Mesothelial cell of epicardium (in vitro differentiated cells): ENCODE measurements at regions not wholly inside any gene's neighbourhood (a gene's known extent, or its start where the extent isn't known, plus 50 kb on each side); places are given as distances from the start of the nearest gene placed in this dataset.

Experiments
- DNase-seq, 2 experiments: peaks; one replicate each; pipeline ENCODE4 v3.0.0; 2021; ENCODE audit warnings: low spot score in 2 of 2; ENCODE audit not compliant: unreplicated experiment in 2 of 2
- H3K27ac Mint-ChIP-seq: 2 replicates; pipeline ENCODE4 v1.8.0; 2021; ENCODE audit warnings: mixed read lengths
- H3K27me3 Mint-ChIP-seq: 2 replicates; pipeline ENCODE4 v1.8.0; 2021; ENCODE audit warnings: low read depth, mixed read lengths
- H3K36me3 Mint-ChIP-seq: 2 replicates; pipeline ENCODE4 v1.8.0; 2021; ENCODE audit warnings: mixed read lengths
- H3K4me1 Mint-ChIP-seq: 2 replicates; pipeline ENCODE4 v1.8.0; 2021; ENCODE audit warnings: mixed read lengths
- H3K4me3 Mint-ChIP-seq: 2 replicates; pipeline ENCODE4 v1.8.0; 2021; ENCODE audit warnings: mild to moderate bottlenecking, moderate library complexity, mixed read lengths
- H3K9me3 Mint-ChIP-seq: 2 replicates; pipeline ENCODE4 v1.8.0; 2021; ENCODE audit warnings: mixed read lengths
- TF ChIP-seq, protein P1 (sequence below): fragments of 200-600 bp; sonication (generic); IDR thresholded peaks from one replicate; pipeline ENCODE4 v1.5.0; 2021; ENCODE audit warnings: antibody characterized with exemption; ENCODE audit not compliant: unreplicated experiment

DNA sequence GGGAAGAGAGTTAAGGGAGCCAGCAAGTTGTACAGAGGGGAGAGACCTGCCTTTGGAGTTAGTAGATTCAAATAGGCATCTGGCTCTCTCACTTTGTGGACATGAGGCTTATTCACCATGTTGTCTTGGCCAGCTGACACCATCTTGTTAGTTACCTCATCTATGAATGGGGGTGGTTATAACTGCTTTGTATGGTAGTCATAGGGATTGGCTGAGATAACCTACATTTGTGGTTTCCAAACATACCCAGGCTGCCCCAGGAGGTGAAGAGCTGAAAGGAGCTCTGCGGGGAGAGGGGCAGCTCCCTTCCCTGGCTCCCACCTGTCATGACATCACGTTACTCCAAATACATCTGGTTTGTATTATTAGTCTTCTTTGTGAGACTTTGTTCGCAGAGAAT, 393.3 kb upstream of the AUTS2 start:
- DNase-seq = no peak
- Mint-ChIP-seq H3K36me3 (no peaks in the 10 kb centered on the region), H3K4me1 (peaks cover 5% of the 10 kb centered on the region), H3K27ac (no peak overlapping the region), H3K4me3 (no peak overlapping the region), H3K9me3 (peaks cover 5% of the 10 kb centered on the region), H3K27me3 (peaks cover 7% of the 10 kb centered on the region)
- TF ChIP-seq, protein P1, sequence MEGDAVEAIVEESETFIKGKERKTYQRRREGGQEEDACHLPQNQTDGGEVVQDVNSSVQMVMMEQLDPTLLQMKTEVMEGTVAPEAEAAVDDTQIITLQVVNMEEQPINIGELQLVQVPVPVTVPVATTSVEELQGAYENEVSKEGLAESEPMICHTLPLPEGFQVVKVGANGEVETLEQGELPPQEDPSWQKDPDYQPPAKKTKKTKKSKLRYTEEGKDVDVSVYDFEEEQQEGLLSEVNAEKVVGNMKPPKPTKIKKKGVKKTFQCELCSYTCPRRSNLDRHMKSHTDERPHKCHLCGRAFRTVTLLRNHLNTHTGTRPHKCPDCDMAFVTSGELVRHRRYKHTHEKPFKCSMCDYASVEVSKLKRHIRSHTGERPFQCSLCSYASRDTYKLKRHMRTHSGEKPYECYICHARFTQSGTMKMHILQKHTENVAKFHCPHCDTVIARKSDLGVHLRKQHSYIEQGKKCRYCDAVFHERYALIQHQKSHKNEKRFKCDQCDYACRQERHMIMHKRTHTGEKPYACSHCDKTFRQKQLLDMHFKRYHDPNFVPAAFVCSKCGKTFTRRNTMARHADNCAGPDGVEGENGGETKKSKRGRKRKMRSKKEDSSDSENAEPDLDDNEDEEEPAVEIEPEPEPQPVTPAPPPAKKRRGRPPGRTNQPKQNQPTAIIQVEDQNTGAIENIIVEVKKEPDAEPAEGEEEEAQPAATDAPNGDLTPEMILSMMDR = no peak

- no peak overlapping the region for H3K27ac Mint-ChIP-seq
- no peak for DNase-seq
- TF ChIP-seq, protein P1 = no peak
- peaks cover 5% of the 10 kb centered on the region for H3K9me3 Mint-ChIP-seq
- peaks cover 5% of the 10 kb centered on the region for H3K4me1 Mint-ChIP-seq
- H3K27me3 Mint-ChIP-seq = peaks cover 7% of the 10 kb centered on the region
- no peaks in the 10 kb centered on the region for H3K36me3 Mint-ChIP-seq
- H3K4me3 Mint-ChIP-seq = no peak overlapping the region
These were observed 392.7 kb upstream of the AUTS2 start for GRCh38 chr7:69205581-69205980.

DNA sequence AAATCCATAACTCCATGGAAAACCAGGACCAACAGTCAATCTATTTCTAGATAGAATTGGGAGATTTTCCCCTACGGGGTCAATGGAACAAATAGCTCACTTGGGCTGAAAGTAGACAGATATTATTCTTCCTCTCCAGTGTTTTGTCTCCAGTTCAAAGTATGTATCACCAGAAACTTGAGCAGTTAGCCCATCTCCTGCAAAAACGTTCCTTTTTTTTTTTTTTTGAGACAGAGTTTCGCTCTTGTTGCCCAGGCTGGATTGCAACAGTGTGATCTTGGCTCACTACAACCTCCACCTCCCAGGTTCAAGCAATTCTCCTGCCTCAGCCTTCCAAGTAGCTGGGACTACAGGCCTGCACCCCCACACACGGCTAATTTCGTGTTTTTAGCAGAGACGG, 390.0 kb upstream of the AUTS2 start:
- Mint-ChIP-seq H3K4me1 (peaks cover 5% of the 10 kb centered on the region), H3K27me3 (peaks cover 24% of the 10 kb centered on the region), H3K4me3 (no peak overlapping the region), H3K9me3 (peaks cover 5% of the 10 kb centered on the region), H3K27ac (no peak overlapping the region), H3K36me3 (no peaks in the 10 kb centered on the region)
- DNase-seq = no peak
- TF ChIP-seq, protein P1 = no peak

DNA sequence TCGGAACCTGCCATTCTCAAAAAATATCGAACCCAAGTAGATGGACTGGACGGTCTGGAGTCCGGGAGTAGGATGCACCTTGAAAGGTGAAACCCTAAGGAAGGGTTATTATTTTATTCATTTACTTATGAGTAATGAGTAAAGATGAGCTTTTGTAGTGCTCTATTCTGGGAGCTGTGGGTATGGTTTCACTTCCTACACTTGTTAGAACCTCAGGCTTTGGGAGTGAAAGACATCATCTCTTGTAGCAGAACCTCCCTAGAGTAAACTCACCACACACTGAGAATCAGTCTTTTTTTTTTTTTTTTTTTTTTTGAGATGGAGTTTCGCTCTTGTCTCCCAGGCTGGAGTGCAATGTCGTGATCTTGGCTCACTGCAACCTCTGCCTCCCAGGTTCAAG, 389.4 kb upstream of the AUTS2 start:
- no peaks in the 10 kb centered on the region for H3K36me3 Mint-ChIP-seq
- no peak overlapping the region for H3K27ac Mint-ChIP-seq
- DNase-seq = no peak
- TF ChIP-seq, protein P1 = no peak
- H3K4me1 Mint-ChIP-seq = peaks cover 5% of the 10 kb centered on the region
- peaks cover 27% of the 10 kb centered on the region for H3K27me3 Mint-ChIP-seq
- peaks cover 5% of the 10 kb centered on the region for H3K9me3 Mint-ChIP-seq
- H3K4me3 Mint-ChIP-seq = no peak overlapping the region

DNA sequence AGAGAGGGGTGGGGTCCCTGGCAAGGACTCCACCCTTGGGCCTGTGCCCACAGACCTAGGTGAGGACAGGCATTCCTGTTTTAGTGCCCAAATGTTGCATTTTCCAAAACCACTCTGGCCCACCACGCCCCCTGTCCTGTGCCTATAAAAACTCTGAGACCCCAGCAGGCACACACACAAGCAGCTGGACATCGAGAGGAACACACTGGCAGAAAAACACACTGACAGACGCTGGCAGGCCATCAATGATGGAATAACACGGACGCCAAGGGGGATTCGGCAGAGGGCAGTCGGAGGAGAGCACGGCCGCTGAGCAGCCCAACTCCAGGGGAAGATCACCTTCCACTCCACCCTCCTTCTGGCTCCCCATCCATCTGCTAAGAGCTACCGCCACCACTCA, 386.9 kb upstream of the AUTS2 start:
- no peaks in the 10 kb centered on the region for H3K4me1 Mint-ChIP-seq
- peaks cover 33% of the 10 kb centered on the region for H3K27me3 Mint-ChIP-seq
- H3K36me3 Mint-ChIP-seq = no peaks in the 10 kb centered on the region
- H3K9me3 Mint-ChIP-seq = no peaks in the 10 kb centered on the region
- H3K4me3 Mint-ChIP-seq = no peak overlapping the region
- TF ChIP-seq, protein P1 = no peak
- no peak overlapping the region for H3K27ac Mint-ChIP-seq
- DNase-seq = no peak

DNA sequence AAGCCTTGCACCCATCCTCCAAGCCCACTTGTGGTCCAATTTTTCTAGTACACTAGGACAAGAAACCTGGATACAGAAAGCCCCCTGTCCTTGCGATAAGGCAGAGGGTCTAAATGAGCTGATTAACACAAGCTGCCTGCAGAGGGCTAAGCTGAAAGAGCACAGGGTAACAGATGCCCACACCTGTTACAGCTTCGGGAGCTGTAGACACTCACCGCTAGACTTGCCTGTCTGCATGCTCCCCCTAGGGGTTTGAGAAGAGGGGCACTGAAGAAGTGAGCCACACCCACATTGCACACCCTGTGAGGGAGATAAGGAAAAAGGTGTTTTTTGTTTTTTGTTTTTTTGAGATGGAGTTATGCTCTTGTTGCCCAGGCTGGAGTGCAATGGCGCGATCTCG, 386.5 kb upstream of the AUTS2 start:
- no peak overlapping the region for H3K27ac Mint-ChIP-seq
- H3K4me1 Mint-ChIP-seq = no peaks in the 10 kb centered on the region
- TF ChIP-seq, protein P1 = no peak
- DNase-seq = no peak
- H3K4me3 Mint-ChIP-seq = no peak overlapping the region
- no peaks in the 10 kb centered on the region for H3K36me3 Mint-ChIP-seq
- peaks cover 33% of the 10 kb centered on the region for H3K27me3 Mint-ChIP-seq
- H3K9me3 Mint-ChIP-seq = no peaks in the 10 kb centered on the region
